ENCODE measurements at regions not wholly inside any gene's neighbourhood (a gene's known extent, or its start where the extent isn't known, plus 50 kb on each side); places are given as distances from the start of the nearest gene placed in this dataset.

DNA sequence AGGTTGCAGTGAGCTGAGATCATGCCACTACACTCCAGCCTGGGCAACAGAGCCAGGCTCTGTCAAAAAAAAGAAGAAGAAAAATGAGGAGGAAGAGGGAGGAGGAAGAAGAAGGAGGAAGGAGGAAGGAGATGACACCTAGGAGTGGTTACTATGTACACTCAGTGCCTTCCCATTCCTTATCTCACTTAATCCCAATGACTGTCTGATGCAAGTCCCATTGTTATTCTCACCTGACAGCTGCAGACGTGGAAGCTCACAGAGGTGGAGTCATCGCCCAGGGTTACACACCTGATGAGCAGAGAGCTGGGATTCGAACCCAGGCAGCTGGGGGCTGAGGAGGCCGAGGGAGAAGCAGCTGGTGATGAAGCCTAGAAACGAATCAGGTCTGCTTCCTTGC, 258.8 kb downstream of the SNX10 start:
- TF ChIP-seq, protein P1, sequence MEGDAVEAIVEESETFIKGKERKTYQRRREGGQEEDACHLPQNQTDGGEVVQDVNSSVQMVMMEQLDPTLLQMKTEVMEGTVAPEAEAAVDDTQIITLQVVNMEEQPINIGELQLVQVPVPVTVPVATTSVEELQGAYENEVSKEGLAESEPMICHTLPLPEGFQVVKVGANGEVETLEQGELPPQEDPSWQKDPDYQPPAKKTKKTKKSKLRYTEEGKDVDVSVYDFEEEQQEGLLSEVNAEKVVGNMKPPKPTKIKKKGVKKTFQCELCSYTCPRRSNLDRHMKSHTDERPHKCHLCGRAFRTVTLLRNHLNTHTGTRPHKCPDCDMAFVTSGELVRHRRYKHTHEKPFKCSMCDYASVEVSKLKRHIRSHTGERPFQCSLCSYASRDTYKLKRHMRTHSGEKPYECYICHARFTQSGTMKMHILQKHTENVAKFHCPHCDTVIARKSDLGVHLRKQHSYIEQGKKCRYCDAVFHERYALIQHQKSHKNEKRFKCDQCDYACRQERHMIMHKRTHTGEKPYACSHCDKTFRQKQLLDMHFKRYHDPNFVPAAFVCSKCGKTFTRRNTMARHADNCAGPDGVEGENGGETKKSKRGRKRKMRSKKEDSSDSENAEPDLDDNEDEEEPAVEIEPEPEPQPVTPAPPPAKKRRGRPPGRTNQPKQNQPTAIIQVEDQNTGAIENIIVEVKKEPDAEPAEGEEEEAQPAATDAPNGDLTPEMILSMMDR (IDR thresholded peaks at IDR 0.05): no peak
- TF ChIP-seq POLR2A (IDR thresholded peaks at IDR 0.05): no peak

All from esophagus squamous epithelium (tissue), 4 donors.